ENCODE measurements at regions not wholly inside any gene's neighbourhood (a gene's known extent, or its start where the extent isn't known, plus 50 kb on each side); places are given as distances from the start of the nearest gene placed in this dataset.

GRCh38 chr1:166676981-166677380, 162.3 kb upstream of the POGK start:
- TF ChIP-seq, protein P1, sequence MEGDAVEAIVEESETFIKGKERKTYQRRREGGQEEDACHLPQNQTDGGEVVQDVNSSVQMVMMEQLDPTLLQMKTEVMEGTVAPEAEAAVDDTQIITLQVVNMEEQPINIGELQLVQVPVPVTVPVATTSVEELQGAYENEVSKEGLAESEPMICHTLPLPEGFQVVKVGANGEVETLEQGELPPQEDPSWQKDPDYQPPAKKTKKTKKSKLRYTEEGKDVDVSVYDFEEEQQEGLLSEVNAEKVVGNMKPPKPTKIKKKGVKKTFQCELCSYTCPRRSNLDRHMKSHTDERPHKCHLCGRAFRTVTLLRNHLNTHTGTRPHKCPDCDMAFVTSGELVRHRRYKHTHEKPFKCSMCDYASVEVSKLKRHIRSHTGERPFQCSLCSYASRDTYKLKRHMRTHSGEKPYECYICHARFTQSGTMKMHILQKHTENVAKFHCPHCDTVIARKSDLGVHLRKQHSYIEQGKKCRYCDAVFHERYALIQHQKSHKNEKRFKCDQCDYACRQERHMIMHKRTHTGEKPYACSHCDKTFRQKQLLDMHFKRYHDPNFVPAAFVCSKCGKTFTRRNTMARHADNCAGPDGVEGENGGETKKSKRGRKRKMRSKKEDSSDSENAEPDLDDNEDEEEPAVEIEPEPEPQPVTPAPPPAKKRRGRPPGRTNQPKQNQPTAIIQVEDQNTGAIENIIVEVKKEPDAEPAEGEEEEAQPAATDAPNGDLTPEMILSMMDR (IDR thresholded peaks at IDR 0.05 in 4 of 5, conservative IDR thresholded peaks at IDR 0.05 in 1 of 5): no peak
- no peak for TF ChIP-seq POLR2A (IDR thresholded peaks at IDR 0.05)

All from gastrocnemius medialis (tissue), 4 donors.